GM18508 (cell line): ENCODE measurements at regions not wholly inside any gene's neighbourhood (a gene's known extent, or its start where the extent isn't known, plus 50 kb on each side); places are given as distances from the start of the nearest gene placed in this dataset.
"Not testable (repeated sequence)": the region's sequence is repeated elsewhere in the genome, so short reads cannot be mapped to it uniquely, and the experiment has no call there.

Experiments used
- ATAC-seq: cut with Tn5 transposase; IDR thresholded peaks from one replicate; pipeline ENCODE4 v1.9.1; 2021; ENCODE audit warnings: moderate number of reproducible peaks; ENCODE audit not compliant: insufficient read depth, unreplicated experiment

GRCh38 chr20:55937283-55937682, 68.0 kb downstream of the CBLN4 start:
- ATAC-seq, result no peak

GRCh38 chr20:55936209-55936595, 69.1 kb downstream of the CBLN4 start:
- ATAC-seq, result no peak

DNA sequence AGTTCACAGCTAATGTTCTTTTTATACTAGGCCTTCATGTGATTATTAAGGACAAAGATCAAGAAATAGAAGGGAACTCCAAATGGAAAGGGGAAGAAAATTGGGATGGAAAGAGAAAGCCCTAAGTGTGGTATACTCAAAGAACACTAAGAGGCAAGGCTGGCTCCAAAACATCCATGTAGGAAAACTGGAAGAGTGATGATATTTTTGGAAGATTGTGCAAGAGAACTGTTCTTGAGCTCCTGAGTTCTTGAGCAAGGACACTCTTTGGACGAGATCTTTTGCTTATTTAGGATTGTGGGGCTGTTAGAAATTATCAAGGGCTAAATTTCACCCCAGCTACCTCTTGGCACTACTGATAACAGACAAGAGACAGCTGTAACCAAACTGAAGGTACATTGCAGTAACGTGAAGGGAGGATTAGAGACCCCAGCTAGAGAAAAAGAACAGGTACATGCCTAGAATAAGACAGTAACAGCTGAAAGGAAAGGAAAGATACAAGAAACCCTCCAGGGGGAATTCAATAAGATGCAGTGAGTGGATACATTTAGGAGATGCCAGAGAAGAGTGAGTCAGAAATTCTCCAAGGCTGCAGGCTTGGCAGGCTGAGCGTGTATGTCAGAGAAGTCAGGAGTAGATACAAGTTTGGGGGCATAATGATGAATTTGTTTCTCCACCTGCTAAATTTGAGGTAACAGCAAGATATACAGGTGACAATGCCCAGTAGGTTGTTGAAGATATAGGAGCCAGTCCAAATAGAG, 69.7 kb downstream of the CBLN4 start:
- ATAC-seq, result no peak

DNA sequence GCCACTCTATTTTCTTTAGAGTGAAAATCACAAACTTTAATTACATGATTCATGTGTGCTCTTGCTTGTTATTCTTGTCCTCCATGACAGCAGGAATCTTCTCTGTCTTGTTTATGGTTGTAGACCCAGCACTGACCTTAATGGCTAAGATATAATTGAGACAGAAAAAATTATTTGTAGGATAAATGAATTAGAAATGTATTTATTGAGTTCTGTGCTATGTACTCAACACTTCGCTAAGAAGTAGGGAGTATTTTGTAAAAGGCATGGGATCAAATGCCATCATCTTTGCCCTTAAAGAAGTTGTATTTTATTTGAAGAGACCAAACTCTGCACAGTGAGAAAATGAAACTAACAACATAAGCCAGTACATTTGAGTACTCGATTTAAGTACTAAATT, 71.2 kb downstream of the CBLN4 start:
- no peak for ATAC-seq

DNA sequence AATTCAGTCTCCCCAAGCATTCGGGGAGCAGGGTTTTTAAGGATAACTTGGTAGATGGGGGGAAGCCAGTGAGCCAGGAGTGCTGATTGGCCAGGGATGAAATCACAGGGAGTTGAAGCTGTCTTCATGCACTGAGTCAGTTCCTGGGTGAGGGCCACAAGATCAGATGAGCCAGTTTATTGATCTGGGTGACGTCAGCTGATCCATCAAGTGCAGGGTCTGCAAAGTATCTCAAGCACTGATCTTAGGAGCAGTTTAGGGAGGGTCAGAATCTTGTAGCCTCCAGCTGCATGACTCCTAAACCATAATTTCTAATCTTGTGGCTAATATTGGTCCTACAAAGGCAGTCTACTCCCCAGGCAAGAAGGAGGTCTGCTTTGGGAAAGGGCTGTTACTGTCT, 74.4 kb downstream of the CBLN4 start:
- not testable (repeated sequence) for ATAC-seq

DNA sequence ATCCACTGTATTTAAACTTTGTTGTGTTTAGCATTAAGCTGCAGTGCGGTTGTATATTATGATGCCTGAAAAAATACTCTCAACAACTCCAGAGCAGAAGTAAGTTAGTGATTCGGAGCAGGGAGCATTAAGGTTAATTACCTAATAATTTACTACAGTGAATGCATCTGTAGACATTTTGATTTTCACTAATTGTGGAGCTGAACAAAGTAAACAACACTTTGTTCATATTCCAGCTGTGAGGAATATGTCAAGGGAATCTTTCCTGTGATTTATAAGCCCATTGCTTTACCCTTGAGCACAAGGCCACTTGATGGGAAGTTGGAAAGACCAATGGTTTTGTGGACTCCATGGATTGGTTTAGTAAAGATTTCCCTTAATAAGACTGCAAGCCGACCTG, 77.1 kb downstream of the CBLN4 start:
- no peak for ATAC-seq

DNA sequence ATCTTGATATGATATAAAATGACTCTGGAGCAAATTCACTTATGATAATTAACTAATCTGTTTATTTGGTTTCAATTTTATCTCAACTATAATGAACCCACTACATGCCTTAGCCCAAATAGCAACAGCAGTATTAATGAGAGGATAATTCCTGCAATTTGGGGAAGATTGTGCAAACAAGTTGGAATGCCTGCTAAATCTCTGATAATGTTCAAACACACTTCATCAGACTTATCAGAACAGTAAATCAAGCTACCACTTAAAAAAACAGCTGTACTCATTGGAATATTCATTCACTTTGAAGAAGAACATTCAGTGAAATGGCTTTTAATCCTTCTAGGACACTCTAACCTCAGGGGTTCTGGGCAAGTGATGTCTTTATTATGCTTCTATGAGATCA, 85.4 kb downstream of the CBLN4 start:
- ATAC-seq, result no peak

DNA sequence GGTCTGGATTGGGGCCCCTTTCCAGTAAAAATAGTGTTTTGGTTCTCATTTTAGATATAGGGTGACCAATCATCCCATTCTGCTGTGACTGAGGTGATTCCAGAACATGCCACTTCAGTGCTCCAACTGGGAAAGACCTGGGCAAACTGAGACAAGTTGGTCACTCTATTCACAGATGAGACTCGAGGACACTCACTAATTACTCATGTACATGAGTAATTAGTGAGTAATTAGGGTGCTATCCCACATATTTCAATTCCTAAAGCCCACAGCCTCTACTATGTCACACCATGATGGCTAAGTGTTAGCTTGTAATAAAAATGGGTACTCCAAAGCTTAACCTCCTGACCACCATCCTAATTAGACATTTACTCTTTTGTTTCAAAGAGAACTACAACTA, 86.0 kb downstream of the CBLN4 start:
- no peak for ATAC-seq

DNA sequence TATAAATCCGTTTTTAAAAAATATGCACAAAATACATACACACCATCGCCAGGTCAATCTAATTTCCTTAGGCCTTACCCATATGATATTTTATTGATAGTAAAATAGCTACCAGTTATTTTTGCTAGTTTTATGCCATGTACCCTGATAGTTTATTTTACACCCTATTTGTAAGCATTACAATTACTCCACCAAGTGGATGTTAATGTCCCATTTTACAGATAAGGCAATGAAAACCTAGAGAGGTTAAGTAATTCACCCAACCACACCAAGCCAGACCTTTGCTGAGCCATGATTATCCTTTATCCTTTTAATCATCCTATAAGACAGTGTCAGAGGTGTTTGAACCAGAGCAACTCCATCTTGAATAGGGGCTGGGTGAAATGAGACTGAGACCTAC, 86.8 kb downstream of the CBLN4 start:
- ATAC-seq, result no peak

- ATAC-seq, result no peak
These were observed 112.3 kb downstream of the CBLN4 start for GRCh38 chr20:55893031-55893430.

DNA sequence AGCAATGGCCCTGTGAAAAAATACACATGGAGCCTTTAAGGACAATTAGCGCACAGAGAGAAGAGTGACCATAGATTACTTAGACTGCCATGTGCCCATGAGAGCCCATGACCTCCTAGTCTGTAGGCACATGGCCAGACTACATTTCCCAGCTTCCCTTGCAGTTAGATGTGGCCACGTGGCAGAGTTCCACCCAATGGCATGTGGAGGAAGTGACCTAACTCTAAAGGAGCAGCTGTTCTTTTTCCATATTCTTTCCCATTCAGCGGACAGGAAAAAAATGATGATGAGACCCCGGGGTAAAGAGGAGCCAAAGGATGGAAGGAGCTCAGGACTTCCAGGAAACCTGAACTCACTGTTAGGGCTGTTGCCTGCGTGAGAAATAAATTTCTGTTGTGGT, 116.6 kb downstream of the CBLN4 start:
- no peak for ATAC-seq

GRCh38 chr20:55882910-55883309, 122.4 kb downstream of the CBLN4 start:
- ATAC-seq, result no peak

- no peak for ATAC-seq
These were observed 123.0 kb downstream of the CBLN4 start for GRCh38 chr20:55882286-55882685.

DNA sequence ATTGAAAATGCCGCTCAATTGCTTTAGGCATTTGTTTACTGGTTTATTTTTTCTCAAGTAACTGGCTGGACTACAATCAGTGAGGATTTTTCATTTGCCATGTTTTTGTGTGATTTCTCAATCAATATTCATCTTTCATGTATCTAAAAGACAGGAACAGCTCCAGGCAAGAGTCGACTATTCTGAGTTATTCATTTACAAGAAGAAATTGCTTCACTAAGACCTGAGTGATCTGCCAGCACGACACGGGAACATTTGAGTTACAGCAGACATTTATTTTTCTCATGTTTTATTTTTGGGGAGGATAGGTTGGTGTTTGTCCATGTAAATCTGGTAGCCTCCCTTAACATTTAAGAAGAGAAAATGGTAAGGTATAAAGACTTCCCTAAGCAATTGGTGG, 124.1 kb downstream of the CBLN4 start:
- ATAC-seq, result no peak

GRCh38 chr20:55880361-55880760, 125.0 kb downstream of the CBLN4 start:
- no peak for ATAC-seq

GRCh38 chr20:55855052-55855451, 150.3 kb downstream of the CBLN4 start:
- ATAC-seq, result no peak

GRCh38 chr20:55830121-55830827, 175.0 kb downstream of the CBLN4 start:
- no peak for ATAC-seq

- no peak for ATAC-seq
These were observed 200.2 kb downstream of the CBLN4 start for GRCh38 chr20:55805138-55805537.

- no peak for ATAC-seq
These were observed 204.6 kb downstream of the CBLN4 start for GRCh38 chr20:55800552-55801245.

GRCh38 chr20:55793986-55794385, 211.3 kb downstream of the CBLN4 start:
- ATAC-seq, result no peak

DNA sequence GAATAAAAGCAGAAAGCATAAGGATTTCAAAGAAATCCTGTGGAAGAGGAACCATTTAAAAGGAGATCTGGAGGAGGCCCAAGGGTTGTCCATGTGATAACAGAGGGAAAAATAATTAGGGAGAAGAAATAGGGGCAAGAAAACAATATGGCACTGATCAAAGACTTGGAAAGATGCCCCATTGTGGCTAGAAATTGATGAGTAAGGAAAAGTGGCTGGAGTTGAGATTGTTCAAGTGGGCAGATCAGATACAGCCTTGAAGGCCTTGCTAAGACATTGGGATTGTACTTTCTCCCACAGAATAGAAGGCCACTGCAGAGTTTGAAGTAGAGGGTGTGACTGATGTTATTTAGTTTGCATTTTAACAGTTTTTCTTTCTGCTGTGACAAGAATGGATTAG, 213.3 kb downstream of the CBLN4 start:
- no peak for ATAC-seq
